GM19025 (cell line): ENCODE measurements at regions not wholly inside any gene's neighbourhood (a gene's known extent, or its start where the extent isn't known, plus 50 kb on each side); places are given as distances from the start of the nearest gene placed in this dataset.
"Not testable (repeated sequence)": the region's sequence is repeated elsewhere in the genome, so short reads cannot be mapped to it uniquely, and the experiment has no call there.

Source experiments
- ATAC-seq: cut with Tn5 transposase; IDR thresholded peaks from one replicate; pipeline ENCODE4 v1.9.1; 2021; ENCODE audit warnings: mild to moderate bottlenecking, low read depth, moderate library complexity; ENCODE audit not compliant: unreplicated experiment

DNA sequence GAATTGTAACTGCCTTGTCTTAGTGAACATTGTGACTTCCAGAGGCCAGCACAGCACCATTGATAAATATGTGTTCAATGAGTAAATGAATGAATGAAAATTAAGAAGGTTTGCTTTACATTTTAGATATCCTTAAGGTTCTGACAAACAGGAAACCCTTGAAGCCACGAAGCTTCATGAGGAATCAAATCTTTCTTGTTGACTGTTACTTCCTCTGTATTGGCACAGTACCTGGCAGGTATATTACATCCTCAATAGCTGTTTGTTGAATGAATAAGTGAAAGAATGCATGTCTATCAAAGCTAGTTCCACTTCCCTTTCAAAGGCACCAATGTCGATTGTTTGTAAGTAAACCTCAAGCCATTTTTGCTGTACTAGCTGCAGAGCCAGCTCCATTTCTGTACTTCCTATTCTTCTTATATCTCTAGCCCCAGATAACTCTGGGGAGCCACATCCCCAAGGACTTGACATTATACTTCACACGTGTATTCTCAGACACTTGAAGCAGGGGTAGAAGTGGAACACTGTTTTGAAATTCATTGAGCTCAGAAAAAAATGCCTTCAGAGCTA lies 140.3 kb upstream of the RAG2 start:
- no peak for ATAC-seq

DNA sequence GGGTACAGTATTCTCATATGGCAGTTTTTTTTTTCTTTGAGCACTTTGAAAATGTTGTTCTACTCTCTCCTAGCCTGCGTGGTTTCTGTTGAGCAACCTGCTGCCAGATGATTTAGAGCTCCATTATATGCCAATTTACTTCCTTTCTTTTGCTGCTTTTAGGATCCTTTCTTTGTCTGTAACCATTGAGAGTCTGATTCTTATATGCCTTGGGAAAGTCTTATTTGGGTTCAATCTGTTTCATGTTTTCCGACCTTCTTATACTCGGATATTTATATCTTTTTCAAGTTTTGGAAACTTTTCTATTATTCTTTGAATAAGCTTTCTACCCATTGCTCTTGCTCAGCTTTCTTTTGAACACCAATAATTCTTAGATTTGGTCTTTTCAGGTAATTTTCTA lies 138.1 kb upstream of the RAG2 start:
- no peak for ATAC-seq

- ATAC-seq = not testable (repeated sequence)
These were observed 135.7 kb upstream of the RAG2 start for GRCh38 chr11:36733721-36734120.

GRCh38 chr11:36730761-36731160 lies 132.7 kb upstream of the RAG2 start:
- ATAC-seq = no peak

- ATAC-seq = no peak
These were observed 131.8 kb upstream of the RAG2 start for GRCh38 chr11:36729825-36730224.

- no peak for ATAC-seq
These were observed 128.4 kb upstream of the RAG2 start for GRCh38 chr11:36726420-36726819.

GRCh38 chr11:36724742-36725385 lies 126.8 kb upstream of the RAG2 start:
- ATAC-seq = peak; percentile 59

- no peak for ATAC-seq
These were observed 124.4 kb upstream of the RAG2 start for GRCh38 chr11:36722421-36722820.

- ATAC-seq = no peak
These were observed 121.5 kb upstream of the RAG2 start for GRCh38 chr11:36719358-36720107.

GRCh38 chr11:36718451-36718850 lies 120.4 kb upstream of the RAG2 start:
- no peak for ATAC-seq

DNA sequence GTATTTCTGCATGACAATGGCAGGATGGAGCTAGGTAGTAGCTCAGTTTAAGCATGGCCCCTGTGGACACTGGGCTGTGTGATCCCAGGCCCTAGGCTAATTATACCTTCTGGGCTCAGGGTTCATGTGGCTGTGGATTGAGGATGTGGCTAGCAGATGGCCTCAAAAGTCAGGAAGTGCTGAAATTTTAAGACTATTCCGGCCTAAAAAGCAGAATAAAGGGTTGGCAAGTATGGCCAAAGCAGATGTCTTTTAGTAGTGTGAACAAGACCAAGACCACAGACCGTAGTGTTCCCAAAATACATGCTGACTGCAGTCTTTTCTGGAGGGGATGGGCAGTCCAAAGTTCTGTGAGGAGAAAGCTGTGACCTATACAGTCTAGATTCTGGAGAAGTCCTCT lies 115.7 kb upstream of the RAG2 start:
- ATAC-seq = no peak

DNA sequence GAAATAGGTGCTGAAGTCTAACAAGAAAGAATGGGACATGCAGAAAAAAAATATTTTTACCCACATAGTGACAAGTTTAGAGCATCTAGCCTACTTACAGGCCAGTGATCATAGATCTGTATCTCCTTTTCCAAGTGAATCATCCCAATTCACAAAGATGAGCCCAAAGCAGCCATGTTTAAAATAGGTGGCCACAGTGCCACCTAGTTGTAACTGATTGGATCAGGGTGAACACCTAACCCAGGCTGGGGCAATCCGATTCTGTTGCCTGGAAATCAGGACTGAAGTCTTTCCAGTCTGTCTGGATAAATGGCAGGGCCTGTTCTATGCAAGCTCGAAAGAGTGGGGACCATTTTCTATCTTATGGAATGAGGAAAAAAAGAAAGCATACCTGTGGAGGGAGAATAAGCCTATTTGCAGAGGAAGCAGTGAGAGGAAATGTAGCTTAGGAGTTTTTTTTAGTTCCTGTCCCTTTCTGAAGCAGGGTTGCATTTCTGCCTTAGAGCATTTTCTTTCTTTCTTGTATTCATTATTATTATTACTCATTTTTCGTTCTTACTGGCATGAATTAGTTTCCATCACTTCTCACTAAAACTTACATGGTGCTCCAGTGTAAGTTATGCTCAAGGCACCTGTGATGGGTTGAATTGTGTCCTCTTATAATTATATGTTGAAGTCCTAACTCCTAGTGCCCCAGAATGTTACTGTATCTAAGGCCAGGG lies 113.2 kb upstream of the RAG2 start:
- no peak for ATAC-seq
